SH-SY5Y (cell line): ENCODE measurements at regions not wholly inside any gene's neighbourhood (a gene's known extent, or its start where the extent isn't known, plus 50 kb on each side); places are given as distances from the start of the nearest gene placed in this dataset.

ENCODE experiments used
- GATA2 ChIP-seq: IDR thresholded peaks from 2 replicates; pipeline ENCODE4 v1.6.1; 2011; ENCODE audit warnings: mild to moderate bottlenecking, low read depth, low read length
- GATA3 ChIP-seq: IDR thresholded peaks from 2 replicates; pipeline ENCODE4 v1.6.1; 2011; ENCODE audit warnings: low read depth, mild to moderate bottlenecking, low read length, moderate library complexity

DNA sequence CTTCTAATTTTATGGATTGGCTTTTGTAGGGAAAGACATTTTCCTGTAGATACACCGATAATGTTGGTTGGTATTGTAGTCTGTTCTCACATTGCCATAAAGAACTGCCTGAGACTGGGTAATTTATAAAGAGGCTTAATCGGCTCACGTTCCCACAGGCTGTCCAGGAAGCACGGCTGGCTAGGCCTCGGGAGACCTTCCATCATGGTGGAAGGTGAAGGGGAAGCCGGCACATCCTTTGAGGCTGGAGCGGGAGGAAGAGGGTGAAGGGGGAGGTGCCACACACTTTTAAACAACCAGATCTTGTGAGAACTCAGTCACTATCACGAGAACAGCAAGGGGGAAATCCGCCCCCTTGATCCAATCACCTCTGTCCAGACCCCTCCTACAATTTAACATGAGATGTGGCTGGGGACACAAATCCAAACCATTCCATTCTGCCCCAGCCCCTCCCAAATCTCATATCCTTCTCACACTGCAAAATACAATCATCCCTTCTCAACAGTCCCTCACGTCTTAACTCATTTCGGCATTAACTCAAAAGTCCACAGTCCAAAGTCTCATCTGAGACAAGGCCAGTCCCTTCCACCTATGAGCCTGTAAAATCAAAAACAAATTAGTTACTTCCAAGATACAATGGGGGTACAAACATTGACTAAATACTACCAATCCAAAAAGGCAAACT, 66.7 kb upstream of the EIF5 start:
- no peak for TF ChIP-seq GATA2
- no peak for TF ChIP-seq GATA3
